Neural cell (in vitro differentiated cells): ENCODE measurements at regions not wholly inside any gene's neighbourhood (a gene's known extent, or its start where the extent isn't known, plus 50 kb on each side); places are given as distances from the start of the nearest gene placed in this dataset.

Experiments
- H2AFZ ChIP-seq: fragments of 200-600, 300-800 bp; sonication (generic), shearing (Covaris generic); 2 replicates; pipeline ENCODE4 v1.6.0; 2014; ENCODE audit warnings: low read depth, mild to moderate bottlenecking, antibody characterized with exemption, low read length, moderate library complexity
- H3F3A ChIP-seq: fragments of 200-600 bp; shearing (Covaris generic); 2 replicates; pipeline ENCODE4 v1.6.1; 2016; ENCODE audit warnings: mild to moderate bottlenecking, moderate library complexity, mixed read lengths, antibody characterized with exemption, low read length; ENCODE audit not compliant: insufficient read depth, poor library complexity, severe bottlenecking
- H3K27ac ChIP-seq: fragments of 200-600, 300-800 bp; sonication (generic), shearing (Covaris generic); 2 replicates; pipeline ENCODE4 v1.5.1; 2014; ENCODE audit warnings: mild to moderate bottlenecking, low read length, moderate library complexity
- H3K27me3 ChIP-seq: fragments of 300-800, 200-600 bp; sonication (generic), shearing (Covaris generic); 2 replicates; pipeline ENCODE4 v1.6.0; 2014; ENCODE audit warnings: mild to moderate bottlenecking, low read depth, low read length, moderate library complexity; ENCODE audit not compliant: insufficient read depth
- H3K36me3 ChIP-seq: fragments of 300-800, 200-600 bp; sonication (generic), shearing (Covaris generic); 2 replicates; pipeline ENCODE4 v1.5.1; 2014; ENCODE audit warnings: mild to moderate bottlenecking, antibody characterized with exemption, low read length, moderate library complexity; ENCODE audit not compliant: insufficient read depth
- H3K4me2 ChIP-seq: fragments of 300-800, 200-600 bp; sonication (generic), shearing (Covaris generic); 2 replicates; pipeline ENCODE4 v1.6.0; 2014; ENCODE audit warnings: mild to moderate bottlenecking, low read length
- H3K4me3 ChIP-seq: fragments of 300-800, 200-600 bp; sonication (generic), shearing (Covaris generic); 2 replicates; pipeline ENCODE4 v1.5.1; 2014; ENCODE audit warnings: mild to moderate bottlenecking, low read length, moderate library complexity
- H3K79me2 ChIP-seq: fragments of 200-600 bp; shearing (Covaris generic); replicated peaks from 2 replicates; pipeline ENCODE4 v1.6.0; 2014; ENCODE audit warnings: mild to moderate bottlenecking, low read length, moderate library complexity; ENCODE audit not compliant: insufficient read depth
- H3K9ac ChIP-seq: fragments of 300-800, 200-600 bp; sonication (generic), shearing (Covaris generic); 2 replicates; pipeline ENCODE4 v1.6.1; 2016; ENCODE audit warnings: mild to moderate bottlenecking, low read length, mixed read lengths
- H3K9me2 ChIP-seq: fragments of 200-600 bp; shearing (Covaris generic); 2 replicates; pipeline ENCODE4 v1.6.1; 2016; ENCODE audit warnings: mild to moderate bottlenecking, low read length, mixed read lengths; ENCODE audit not compliant: insufficient read depth
- H3K9me3 ChIP-seq: fragments of 200-600, 300-800 bp; sonication (generic), shearing (Covaris generic); 2 replicates; pipeline ENCODE4 v1.6.1; 2016; ENCODE audit warnings: mild to moderate bottlenecking, mixed run types, low read length, moderate library complexity, mixed read lengths
- H4K20me1 ChIP-seq: fragments of 200-600 bp; shearing (Covaris generic); 2 replicates; pipeline ENCODE4 v1.6.1; 2016; ENCODE audit warnings: mild to moderate bottlenecking, mixed run types; ENCODE audit not compliant: insufficient read depth
- EP300 ChIP-seq: fragments of 450-650 bp; conservative IDR thresholded peaks from 2 replicates; pipeline ENCODE4 v1.6.1; 2014; ENCODE audit warnings: antibody characterized with exemption, mild to moderate bottlenecking, moderate library complexity; ENCODE audit not compliant: poor library complexity, severe bottlenecking
- EZH2 ChIP-seq: fragments of 200-600, 300-800 bp; shearing (Covaris generic), sonication (generic); IDR thresholded peaks from 2 replicates; pipeline ENCODE4 v1.6.1; 2014; ENCODE audit warnings: antibody characterized with exemption, low read length, borderline replicate concordance, mild to moderate bottlenecking; ENCODE audit not compliant: insufficient read depth, poor library complexity, severe bottlenecking
- MXI1 ChIP-seq: fragments of 450-650 bp; conservative IDR thresholded peaks from 2 replicates; pipeline ENCODE4 v1.6.1; 2014; ENCODE audit warnings: antibody characterized with exemption, mild to moderate bottlenecking; ENCODE audit not compliant: poor library complexity, severe bottlenecking
- POLR2AphosphoS5 ChIP-seq: IDR thresholded peaks from 2 replicates; pipeline ENCODE4 v1.6.1; 2012
- RAD21 ChIP-seq: fragments of 450-650 bp; conservative IDR thresholded peaks from 2 replicates; pipeline ENCODE4 v1.6.1; 2014; ENCODE audit warnings: antibody characterized with exemption, mild to moderate bottlenecking, moderate library complexity
- SMC3 ChIP-seq: fragments of 450-650 bp; conservative IDR thresholded peaks from 2 replicates; pipeline ENCODE4 v1.6.1; 2014; ENCODE audit warnings: antibody characterized with exemption, mild to moderate bottlenecking, moderate library complexity; ENCODE audit not compliant: poor library complexity
- TAF1 ChIP-seq: IDR thresholded peaks from 2 replicates; pipeline ENCODE4 v1.6.1; 2012; ENCODE audit warnings: low read depth
- TF ChIP-seq, protein P1 (sequence below): fragments of 450-650 bp; IDR thresholded peaks from 2 replicates; pipeline ENCODE4 v1.5.1; 2014; ENCODE audit warnings: antibody characterized with exemption, mild to moderate bottlenecking, moderate library complexity; ENCODE audit not compliant: poor library complexity, severe bottlenecking
- TF ChIP-seq, protein P2 (sequence below): IDR thresholded peaks from 2 replicates; pipeline ENCODE4 v1.6.1; 2012; ENCODE audit warnings: borderline replicate concordance

DNA sequence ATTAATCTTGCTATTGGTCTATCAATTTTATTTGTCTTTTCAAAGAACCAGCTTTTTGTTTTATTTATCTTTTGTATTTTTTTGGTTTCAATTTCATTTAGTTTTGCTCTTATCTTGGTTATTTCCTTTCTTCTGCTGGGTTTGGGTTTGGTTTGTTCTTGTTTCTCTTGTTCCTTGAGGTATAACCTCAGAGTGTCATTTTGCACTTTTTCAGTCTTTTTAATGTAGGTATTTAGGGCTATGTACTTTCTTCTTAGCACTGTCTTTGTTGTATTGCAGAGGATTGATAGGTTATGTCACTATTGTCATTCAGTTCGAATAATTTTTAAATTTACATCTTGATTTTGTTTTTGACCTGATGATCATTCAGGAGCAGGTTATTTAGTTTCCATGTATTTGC lies 92.7 kb upstream of the DCD start:
- Histone ChIP-seq H3K9me3 (no peaks in the 10 kb centered on the region), H3K9me2 (no peaks in the 10 kb centered on the region), H3K27me3 (no peaks in the 10 kb centered on the region), H3K9ac (no peak overlapping the region), H3K4me3 (no peak overlapping the region), H3K36me3 (no peaks in the 10 kb centered on the region), H3F3A (no peaks in the 10 kb centered on the region), H3K79me2 (no peaks in the 10 kb centered on the region), H3K4me2 (no peak overlapping the region), H3K27ac (no peak overlapping the region), H4K20me1 (no peaks in the 10 kb centered on the region), H2AFZ (no peak overlapping the region)
- TF ChIP-seq EP300: no peak
- TF ChIP-seq TAF1: no peak
- no peak for TF ChIP-seq POLR2AphosphoS5
- TF ChIP-seq SMC3: no peak
- TF ChIP-seq, protein P1, sequence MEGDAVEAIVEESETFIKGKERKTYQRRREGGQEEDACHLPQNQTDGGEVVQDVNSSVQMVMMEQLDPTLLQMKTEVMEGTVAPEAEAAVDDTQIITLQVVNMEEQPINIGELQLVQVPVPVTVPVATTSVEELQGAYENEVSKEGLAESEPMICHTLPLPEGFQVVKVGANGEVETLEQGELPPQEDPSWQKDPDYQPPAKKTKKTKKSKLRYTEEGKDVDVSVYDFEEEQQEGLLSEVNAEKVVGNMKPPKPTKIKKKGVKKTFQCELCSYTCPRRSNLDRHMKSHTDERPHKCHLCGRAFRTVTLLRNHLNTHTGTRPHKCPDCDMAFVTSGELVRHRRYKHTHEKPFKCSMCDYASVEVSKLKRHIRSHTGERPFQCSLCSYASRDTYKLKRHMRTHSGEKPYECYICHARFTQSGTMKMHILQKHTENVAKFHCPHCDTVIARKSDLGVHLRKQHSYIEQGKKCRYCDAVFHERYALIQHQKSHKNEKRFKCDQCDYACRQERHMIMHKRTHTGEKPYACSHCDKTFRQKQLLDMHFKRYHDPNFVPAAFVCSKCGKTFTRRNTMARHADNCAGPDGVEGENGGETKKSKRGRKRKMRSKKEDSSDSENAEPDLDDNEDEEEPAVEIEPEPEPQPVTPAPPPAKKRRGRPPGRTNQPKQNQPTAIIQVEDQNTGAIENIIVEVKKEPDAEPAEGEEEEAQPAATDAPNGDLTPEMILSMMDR: no peak
- TF ChIP-seq EZH2: no peak
- TF ChIP-seq MXI1: no peak
- TF ChIP-seq RAD21: no peak
- TF ChIP-seq, protein P2, sequence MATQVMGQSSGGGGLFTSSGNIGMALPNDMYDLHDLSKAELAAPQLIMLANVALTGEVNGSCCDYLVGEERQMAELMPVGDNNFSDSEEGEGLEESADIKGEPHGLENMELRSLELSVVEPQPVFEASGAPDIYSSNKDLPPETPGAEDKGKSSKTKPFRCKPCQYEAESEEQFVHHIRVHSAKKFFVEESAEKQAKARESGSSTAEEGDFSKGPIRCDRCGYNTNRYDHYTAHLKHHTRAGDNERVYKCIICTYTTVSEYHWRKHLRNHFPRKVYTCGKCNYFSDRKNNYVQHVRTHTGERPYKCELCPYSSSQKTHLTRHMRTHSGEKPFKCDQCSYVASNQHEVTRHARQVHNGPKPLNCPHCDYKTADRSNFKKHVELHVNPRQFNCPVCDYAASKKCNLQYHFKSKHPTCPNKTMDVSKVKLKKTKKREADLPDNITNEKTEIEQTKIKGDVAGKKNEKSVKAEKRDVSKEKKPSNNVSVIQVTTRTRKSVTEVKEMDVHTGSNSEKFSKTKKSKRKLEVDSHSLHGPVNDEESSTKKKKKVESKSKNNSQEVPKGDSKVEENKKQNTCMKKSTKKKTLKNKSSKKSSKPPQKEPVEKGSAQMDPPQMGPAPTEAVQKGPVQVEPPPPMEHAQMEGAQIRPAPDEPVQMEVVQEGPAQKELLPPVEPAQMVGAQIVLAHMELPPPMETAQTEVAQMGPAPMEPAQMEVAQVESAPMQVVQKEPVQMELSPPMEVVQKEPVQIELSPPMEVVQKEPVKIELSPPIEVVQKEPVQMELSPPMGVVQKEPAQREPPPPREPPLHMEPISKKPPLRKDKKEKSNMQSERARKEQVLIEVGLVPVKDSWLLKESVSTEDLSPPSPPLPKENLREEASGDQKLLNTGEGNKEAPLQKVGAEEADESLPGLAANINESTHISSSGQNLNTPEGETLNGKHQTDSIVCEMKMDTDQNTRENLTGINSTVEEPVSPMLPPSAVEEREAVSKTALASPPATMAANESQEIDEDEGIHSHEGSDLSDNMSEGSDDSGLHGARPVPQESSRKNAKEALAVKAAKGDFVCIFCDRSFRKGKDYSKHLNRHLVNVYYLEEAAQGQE: no peak

DNA sequence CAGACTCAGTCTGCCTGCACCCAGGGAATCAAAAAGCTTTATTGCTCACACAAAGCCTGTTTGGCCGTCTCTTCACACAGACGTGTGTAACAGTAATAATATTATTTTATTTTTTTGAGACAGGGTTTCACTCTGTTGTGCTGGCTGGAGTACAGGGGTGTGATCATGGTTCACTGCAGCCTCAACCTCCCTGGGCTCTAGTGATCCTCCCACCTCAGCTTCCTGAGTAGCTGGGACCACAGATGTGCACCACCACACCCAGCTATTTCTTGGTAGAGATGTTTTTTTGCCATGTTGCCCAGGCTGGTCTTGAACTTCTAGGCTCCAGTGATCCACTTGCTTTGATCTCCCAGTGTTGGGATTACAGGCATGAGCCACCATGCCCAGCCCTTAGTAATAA lies 88.4 kb upstream of the DCD start:
- no peak overlapping the region for H3K4me3 ChIP-seq
- no peaks in the 10 kb centered on the region for H4K20me1 ChIP-seq
- H3K36me3 ChIP-seq: no peaks in the 10 kb centered on the region
- H3K27ac ChIP-seq: no peak overlapping the region
- H3K9me3 ChIP-seq: no peaks in the 10 kb centered on the region
- no peaks in the 10 kb centered on the region for H3F3A ChIP-seq
- H2AFZ ChIP-seq: no peak overlapping the region
- TF ChIP-seq, protein P1: no peak
- TF ChIP-seq TAF1 (no peak), MXI1 (no peak)
- no peaks in the 10 kb centered on the region for H3K27me3 ChIP-seq
- no peak overlapping the region for H3K9ac ChIP-seq
- H3K9me2 ChIP-seq: no peaks in the 10 kb centered on the region
- no peak overlapping the region for H3K4me2 ChIP-seq
- no peaks in the 10 kb centered on the region for H3K79me2 ChIP-seq
